Fibroblast of villous mesenchyme (primary cell): ENCODE measurements at regions not wholly inside any gene's neighbourhood (a gene's known extent, or its start where the extent isn't known, plus 50 kb on each side); places are given as distances from the start of the nearest gene placed in this dataset.

ENCODE experiments used
- DNase-seq: peaks from one replicate; pipeline ENCODE4 v3.0.0-alpha.2; 2010; ENCODE audit warnings: low read depth
- H3K4me3 ChIP-seq: 2 replicates; pipeline ENCODE4 v1.5.1; 2011; ENCODE audit warnings: low read depth, mild to moderate bottlenecking, low read length
- TF ChIP-seq, protein P1 (sequence below): IDR thresholded peaks from 2 replicates; pipeline ENCODE4 v1.5.1; 2012; ENCODE audit warnings: low read depth, mild to moderate bottlenecking, low read length; ENCODE audit not compliant: insufficient read depth

DNA sequence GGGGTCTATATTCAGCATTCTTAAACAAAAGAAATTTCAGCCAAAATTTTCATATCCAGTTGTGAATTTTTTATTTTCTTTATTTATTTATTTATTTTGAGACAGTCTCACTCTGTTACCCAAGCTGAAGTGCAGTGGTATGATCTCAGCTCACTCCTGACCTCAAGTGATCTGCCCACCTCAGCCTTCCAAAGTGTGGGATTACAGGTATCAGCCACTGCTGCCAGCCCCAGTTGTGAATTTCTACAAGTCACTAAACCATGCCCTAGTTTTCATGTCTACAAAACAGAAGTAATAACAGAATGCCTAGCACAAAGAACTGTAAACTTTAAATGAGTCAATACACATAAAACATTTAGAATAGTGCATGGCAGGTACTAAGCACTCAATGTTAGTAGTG is 254.2 kb downstream of the C12orf50 start:
- TF ChIP-seq, protein P1, sequence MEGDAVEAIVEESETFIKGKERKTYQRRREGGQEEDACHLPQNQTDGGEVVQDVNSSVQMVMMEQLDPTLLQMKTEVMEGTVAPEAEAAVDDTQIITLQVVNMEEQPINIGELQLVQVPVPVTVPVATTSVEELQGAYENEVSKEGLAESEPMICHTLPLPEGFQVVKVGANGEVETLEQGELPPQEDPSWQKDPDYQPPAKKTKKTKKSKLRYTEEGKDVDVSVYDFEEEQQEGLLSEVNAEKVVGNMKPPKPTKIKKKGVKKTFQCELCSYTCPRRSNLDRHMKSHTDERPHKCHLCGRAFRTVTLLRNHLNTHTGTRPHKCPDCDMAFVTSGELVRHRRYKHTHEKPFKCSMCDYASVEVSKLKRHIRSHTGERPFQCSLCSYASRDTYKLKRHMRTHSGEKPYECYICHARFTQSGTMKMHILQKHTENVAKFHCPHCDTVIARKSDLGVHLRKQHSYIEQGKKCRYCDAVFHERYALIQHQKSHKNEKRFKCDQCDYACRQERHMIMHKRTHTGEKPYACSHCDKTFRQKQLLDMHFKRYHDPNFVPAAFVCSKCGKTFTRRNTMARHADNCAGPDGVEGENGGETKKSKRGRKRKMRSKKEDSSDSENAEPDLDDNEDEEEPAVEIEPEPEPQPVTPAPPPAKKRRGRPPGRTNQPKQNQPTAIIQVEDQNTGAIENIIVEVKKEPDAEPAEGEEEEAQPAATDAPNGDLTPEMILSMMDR: no peak
- DNase-seq: no peak
- no peak overlapping the region for H3K4me3 ChIP-seq

DNA sequence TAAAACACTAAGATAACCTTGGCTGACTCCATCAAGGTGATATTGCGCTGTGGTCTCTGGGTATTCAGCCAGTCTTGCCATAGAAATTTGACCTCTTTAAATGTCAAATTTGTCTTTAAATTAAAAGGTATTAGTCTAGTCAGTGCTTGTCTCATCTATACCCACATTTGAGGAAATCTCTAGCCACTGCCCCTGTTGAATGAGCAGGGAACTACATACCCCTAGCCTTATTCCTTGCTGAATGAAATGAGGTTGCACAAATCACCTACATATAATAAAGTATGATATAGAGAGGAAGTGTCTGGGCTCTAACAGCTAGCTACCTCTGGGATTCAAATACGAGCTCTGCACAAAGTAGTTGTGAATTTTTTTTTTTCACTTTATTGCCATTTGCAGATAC is 256.8 kb downstream of the C12orf50 start:
- no peak overlapping the region for H3K4me3 ChIP-seq
- DNase-seq: no peak
- TF ChIP-seq, protein P1: no peak

DNA sequence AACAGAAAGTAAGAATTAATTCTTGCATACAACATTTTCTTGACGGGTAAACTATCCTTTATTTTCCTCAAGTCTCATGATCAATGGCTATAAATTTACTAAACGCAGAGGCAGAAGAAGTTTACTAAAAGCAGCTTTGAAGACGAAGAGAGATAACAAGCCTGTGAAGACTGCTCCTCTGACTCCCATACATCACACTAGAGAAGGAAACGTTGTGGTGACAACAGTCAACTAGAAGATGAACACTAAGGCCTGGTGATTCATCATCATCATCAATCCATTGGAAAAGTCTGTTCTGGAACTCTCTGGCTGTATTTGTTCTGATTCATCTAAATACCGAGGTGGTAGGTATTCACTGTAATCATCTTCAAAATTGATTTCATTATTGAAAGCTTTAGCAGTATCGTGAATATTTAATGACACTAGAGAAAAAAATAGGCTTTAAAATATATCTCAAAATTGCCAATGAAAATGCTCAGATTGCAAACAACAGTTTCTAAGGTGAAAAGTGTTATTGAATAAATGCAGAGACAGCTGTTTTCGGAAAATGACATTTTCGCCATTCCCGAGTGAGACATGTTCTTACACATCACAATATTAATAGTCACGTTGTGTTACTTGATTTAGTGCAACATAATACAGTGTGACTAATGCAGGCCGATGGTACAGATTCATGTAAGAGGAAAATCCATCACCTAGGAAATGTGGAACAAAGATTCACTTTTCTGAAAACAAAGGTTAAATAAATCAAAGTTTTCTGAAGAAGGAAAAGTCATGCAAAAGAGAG is 260.5 kb downstream of the C12orf50 start:
- TF ChIP-seq, protein P1: no peak
- DNase-seq: no peak
- no peak overlapping the region for H3K4me3 ChIP-seq

DNA sequence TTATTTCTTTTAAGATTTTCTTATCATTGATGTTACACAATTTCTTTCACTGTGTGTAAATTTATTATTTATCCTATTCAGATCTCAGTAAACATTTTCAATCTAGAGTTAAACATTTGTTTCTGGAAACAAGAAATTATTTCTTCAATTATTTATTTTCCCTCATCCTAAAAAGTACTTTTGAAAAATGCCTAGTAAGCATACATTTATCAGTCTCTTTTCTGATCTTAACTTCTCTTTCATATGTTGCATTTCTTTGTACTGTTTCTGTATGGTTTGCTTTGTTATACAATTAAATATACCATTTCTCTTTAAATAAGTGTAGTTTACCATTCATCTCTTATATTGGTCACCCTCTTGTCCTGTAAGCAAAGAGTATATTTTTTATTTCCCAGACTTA is 263.2 kb downstream of the C12orf50 start:
- DNase-seq: no peak
- TF ChIP-seq, protein P1: no peak
- no peak overlapping the region for H3K4me3 ChIP-seq

DNA sequence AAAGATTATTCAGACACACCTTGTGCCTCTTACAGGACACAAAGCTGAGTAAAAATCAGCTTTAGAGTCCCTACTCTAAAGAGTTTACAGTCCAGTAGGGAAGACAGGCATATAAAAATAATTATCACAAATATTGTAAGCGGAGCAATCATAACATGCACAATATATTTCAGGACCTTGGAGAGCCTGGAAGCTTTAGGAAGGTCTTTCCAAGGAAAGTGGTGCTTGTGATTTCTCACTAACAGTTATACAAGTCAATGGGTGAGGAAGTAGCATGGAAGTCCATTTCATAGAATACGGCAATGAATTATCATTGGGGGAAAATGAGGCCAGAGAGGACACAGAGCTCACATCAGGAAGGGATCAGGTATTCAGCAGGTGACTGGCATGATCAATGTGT is 268.3 kb downstream of the C12orf50 start:
- TF ChIP-seq, protein P1: no peak
- no peak overlapping the region for H3K4me3 ChIP-seq
- DNase-seq: no peak

DNA sequence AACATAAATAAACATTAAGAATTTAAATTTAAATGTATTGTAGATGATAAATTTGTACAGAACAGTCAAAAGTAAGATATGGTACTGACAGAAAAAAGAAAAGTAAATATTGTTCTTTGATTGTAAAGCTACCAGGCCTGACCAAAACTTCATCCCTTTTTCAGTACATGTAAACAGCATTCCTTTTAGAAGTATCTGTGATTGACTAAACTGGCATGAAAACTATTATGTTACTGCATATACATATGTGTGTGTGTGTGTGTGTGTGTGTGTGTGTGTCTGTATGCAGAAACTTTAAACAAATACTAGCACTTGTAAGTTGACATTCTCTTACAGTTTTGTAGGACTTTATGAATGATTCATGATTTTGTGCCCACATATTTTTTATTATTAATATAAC is 270.9 kb downstream of the C12orf50 start:
- no peak overlapping the region for H3K4me3 ChIP-seq
- no peak for DNase-seq
- TF ChIP-seq, protein P1: no peak

DNA sequence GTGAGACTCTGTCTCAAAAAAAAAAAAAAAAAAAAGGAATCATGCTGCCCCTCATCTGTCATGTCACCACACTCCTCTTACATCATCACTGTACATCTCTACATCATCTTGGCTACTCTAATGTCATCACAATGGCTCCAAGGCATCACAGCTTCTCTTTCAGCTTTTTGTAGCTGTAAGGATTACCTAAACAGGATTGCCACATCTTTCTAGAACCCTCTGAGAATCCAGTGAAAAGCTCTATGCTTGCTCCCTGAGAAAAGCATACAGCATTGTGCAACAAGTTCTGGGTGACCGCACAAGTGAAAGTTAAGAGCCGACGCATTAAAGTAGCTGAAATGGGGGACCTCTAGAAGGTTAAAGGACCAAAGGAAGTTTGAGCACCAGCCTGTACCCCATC is 272.5 kb downstream of the C12orf50 start:
- peak; percentile 29 for DNase-seq
- TF ChIP-seq, protein P1: no peak
- no peak overlapping the region for H3K4me3 ChIP-seq
